Thyroid gland (tissue), 4 donors: ENCODE measurements at regions not wholly inside any gene's neighbourhood (a gene's known extent, or its start where the extent isn't known, plus 50 kb on each side); places are given as distances from the start of the nearest gene placed in this dataset.

Experiments
- DNase-seq, 2 donors: peaks; one replicate each; pipeline ENCODE4 v3.0.0-alpha.2; 2019
- H3K27ac ChIP-seq, 3 donors: fragments of 200-600 bp; sonication (generic); 1 replicate in 2 of 3; 2 replicates in 1 of 3; pipeline ENCODE4 v1.5.1; 2016 to 2019; ENCODE audit warnings: mild to moderate bottlenecking in 1 of 3, moderate library complexity in 1 of 3
- H3K27me3 ChIP-seq: fragments of 200-600 bp; sonication (generic); one replicate; pipeline ENCODE4 v1.5.1; 2019
- H3K36me3 ChIP-seq, 2 donors: fragments of 200-600 bp; sonication (generic); one replicate each; pipeline ENCODE4 v1.5.1; 2016 to 2019
- H3K4me1 ChIP-seq, 2 donors: fragments of 200-600 bp; sonication (generic); one replicate each; pipeline ENCODE4 v1.5.1; 2017 to 2019
- H3K4me3 ChIP-seq, 3 donors: fragments of 200-600 bp; sonication (generic); replicated peaks in 1 of 3; 1 replicate in 2 of 3; 2 replicates in 1 of 3; pipeline ENCODE4 v1.5.1; 2016; ENCODE audit warnings: mild to moderate bottlenecking in 1 of 3
- H3K9me3 ChIP-seq: fragments of 200-600 bp; sonication (generic); one replicate; pipeline ENCODE4 v1.5.1; 2017
- CTCF ChIP-seq, 6 experiments: fragments of 200-600 bp in 3 of 6; fragments of 450-650 bp in 3 of 6; sonication (generic) in 3 of 6; IDR thresholded peaks; one replicate each; pipeline ENCODE4 v1.5.1; 2016 to 2019; ENCODE audit warnings: antibody characterized with exemption in 6 of 6, mild to moderate bottlenecking in 2 of 6, inconsistent platforms in 1 of 6, moderate library complexity in 1 of 6
- POLR2A ChIP-seq, 2 donors: fragments of 450-650 bp; IDR thresholded peaks; one replicate each; pipeline ENCODE4 v1.6.1; 2017; ENCODE audit warnings: antibody characterized with exemption in 2 of 2, mild to moderate bottlenecking in 2 of 2, moderate library complexity in 1 of 2
- WGBS, 2 donors: methylation state at CpG; one replicate each; pipeline ENCODE4 v1.1.5; 2017; 5-methylcytosine and 5-hydroxymethylcytosine counted together
- intact Hi-C: fragments of 100-400 bp; cut with DNase I; formaldehyde crosslinking; loops from one replicate; pipeline ENCODE4 v1.15.1; 2023

- no peak for DNase-seq
- Histone ChIP-seq H3K27ac (no peak overlapping the region), H3K9me3 (no peaks in the 10 kb centered on the region), H3K36me3 (no peaks in the 10 kb centered on the region), H3K27me3 (no peaks in the 10 kb centered on the region), H3K4me3 (no peak overlapping the region), H3K4me1 (peaks cover 23 to 41% of the 10 kb centered on the region in 2 donors)
- TF ChIP-seq POLR2A (IDR thresholded peaks at IDR 0.05) = no peak
- no peak for TF ChIP-seq CTCF (IDR thresholded peaks at IDR 0.05)
- intact Hi-C loops = loop anchor here (10.0 kb wide), 2 partner anchors 120 to 710 kb away; no protein-coding TSS in a partner anchor
- 84 to 92% methylated on average over 2 of the region's 2 CpGs for WGBS, 2 donors
Measured at GRCh38 chr4:184284742-184285141, 67.1 kb upstream of the ENPP6 start.

DNA sequence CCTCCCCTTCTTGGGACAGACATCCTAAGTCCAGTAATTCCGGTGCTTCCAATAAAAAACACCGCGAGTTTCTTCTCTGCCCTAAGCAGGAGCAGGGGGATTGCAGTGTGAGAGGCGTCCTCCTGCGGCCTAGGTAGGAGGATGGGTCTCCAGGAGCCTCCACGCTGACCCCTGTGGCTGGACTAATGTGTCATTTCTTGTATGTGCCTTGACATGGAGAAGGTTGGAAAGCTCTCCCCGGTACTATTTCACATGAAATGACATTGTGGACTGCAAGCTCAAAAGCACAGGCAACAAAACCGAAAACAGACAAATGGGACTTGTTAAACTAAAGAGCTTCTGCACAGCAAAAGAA, 66.6 kb upstream of the ENPP6 start:
- H3K4me3 ChIP-seq = no peak overlapping the region
- 89 to 96% methylated on average over 8 of the region's 8 CpGs for WGBS, 2 donors
- TF ChIP-seq CTCF (IDR thresholded peaks at IDR 0.05) (no peak), POLR2A (IDR thresholded peaks at IDR 0.05) (no peak)

GRCh38 chr4:184283659-184284335, 66.1 kb upstream of the ENPP6 start:
- intact Hi-C loops = loop anchor here (10.0 kb wide), 2 partner anchors 121 to 711 kb away; no protein-coding TSS in a partner anchor
- H3K36me3 ChIP-seq = no peaks in the 10 kb centered on the region
- H3K27me3 ChIP-seq = no peaks in the 10 kb centered on the region
- H3K9me3 ChIP-seq = no peaks in the 10 kb centered on the region
- peak overlapping the region in 1 of 3 donors; percentile 1 for H3K27ac ChIP-seq
- 84 to 92% methylated on average over 12 to 27 of the region's 28 CpGs for WGBS, 2 donors
- peaks cover 18 to 37% of the 10 kb centered on the region in 2 donors for H3K4me1 ChIP-seq
- H3K4me3 ChIP-seq = no peak overlapping the region
- TF ChIP-seq CTCF (IDR thresholded peaks at IDR 0.05) (no peak), POLR2A (IDR thresholded peaks at IDR 0.05) (no peak)
- DNase-seq = no peak

More for the DNA sequence above, 66.6 kb upstream of the ENPP6 start:
- Histone ChIP-seq H3K27me3 (no peaks in the 10 kb centered on the region), H3K4me1 (peaks cover 23 to 41% of the 10 kb centered on the region in 2 donors), H3K27ac (no peak overlapping the region), H3K36me3 (no peaks in the 10 kb centered on the region), H3K9me3 (no peaks in the 10 kb centered on the region)
- intact Hi-C loops = loop anchor here (10.0 kb wide), 2 partner anchors 120 to 710 kb away; no protein-coding TSS in a partner anchor
- DNase-seq = no peak

DNA sequence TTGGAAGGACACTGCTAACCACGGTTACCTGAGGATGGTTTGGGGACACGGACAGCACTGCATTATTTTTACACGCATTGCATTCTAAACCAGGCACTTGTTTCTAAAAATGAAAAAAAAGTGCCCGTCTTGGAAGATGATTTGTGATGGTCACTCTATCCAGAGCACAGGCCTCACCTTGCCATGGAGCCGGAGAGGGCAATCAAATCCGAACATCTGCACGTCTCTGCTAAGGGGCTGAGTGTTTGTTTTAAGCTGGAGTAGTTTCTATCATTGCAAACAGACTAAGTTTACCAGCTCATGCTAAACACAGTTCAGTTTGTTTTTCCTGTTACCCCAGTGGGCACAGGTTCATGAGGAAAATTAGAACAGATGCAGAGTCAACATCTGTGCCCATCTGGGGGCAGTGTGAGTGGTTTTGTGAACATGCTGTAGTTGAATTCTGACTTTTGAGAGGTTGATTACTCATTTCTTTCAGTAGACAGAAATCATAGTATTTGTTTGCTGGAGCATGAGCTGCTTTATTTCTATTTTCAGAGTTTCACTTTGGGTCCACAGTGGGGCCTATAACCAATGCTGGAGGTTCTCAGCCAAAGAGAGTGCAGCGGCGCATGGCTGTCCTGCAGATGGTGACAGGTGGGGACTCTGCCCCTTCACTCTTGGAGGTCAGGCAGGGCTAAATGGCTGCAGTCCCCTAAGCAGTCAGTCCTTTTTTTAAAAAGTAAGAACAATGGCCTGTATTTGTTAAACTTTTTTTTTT, 65.4 kb upstream of the ENPP6 start:
- 82 to 89% methylated on average over 9 of the region's 9 CpGs for WGBS, 2 donors
- Histone ChIP-seq H3K27me3 (no peaks in the 10 kb centered on the region), H3K36me3 (no peaks in the 10 kb centered on the region), H3K27ac (peak overlapping the region in 1 of 3 donors; percentile 1), H3K4me3 (no peak overlapping the region), H3K4me1 (peaks cover 12 to 30% of the 10 kb centered on the region in 2 donors), H3K9me3 (no peaks in the 10 kb centered on the region)
- DNase-seq = peak in 1 of 2 donors; percentile 26
- intact Hi-C loops = loop anchor here (10.0 kb wide), 2 partner anchors 122 to 712 kb away; no protein-coding TSS in a partner anchor
- TF ChIP-seq POLR2A (IDR thresholded peaks at IDR 0.05) (no peak), CTCF (IDR thresholded peaks at IDR 0.05) (no peak)
